Skin of body (tissue), 1 donor: ENCODE measurements at regions not wholly inside any gene's neighbourhood (a gene's known extent, or its start where the extent isn't known, plus 50 kb on each side); places are given as distances from the start of the nearest gene placed in this dataset.

ENCODE experiments used
- DNase-seq: peaks from one replicate; lab custom pipeline; 2025; lab: John Stamatoyannopoulos, UW

- no peak for DNase-seq
These were observed 62.2 kb upstream of the EXOC4 start for GRCh38 chr7:133190650-133191049.

- DNase-seq = peak; percentile 56
These were observed 61.1 kb upstream of the EXOC4 start for GRCh38 chr7:133191787-133192186.

- no peak for DNase-seq
These were observed 57.0 kb upstream of the EXOC4 start for GRCh38 chr7:133195868-133196267.

- DNase-seq = no peak
These were observed 55.8 kb upstream of the EXOC4 start for GRCh38 chr7:133196856-133197612.

- no peak for DNase-seq
These were observed 54.8 kb upstream of the EXOC4 start for GRCh38 chr7:133197972-133198544.

GRCh38 chr7:133199831-133200230 lies 53.0 kb upstream of the EXOC4 start:
- no peak for DNase-seq

- DNase-seq = no peak
These were observed 51.4 kb upstream of the EXOC4 start for GRCh38 chr7:133201470-133201869.

GRCh38 chr7:133202942-133203341 lies 49.9 kb upstream of the EXOC4 start:
- no peak for DNase-seq
